Hindlimb muscle (tissue), 1 donor: ENCODE measurements at regions not wholly inside any gene's neighbourhood (a gene's known extent, or its start where the extent isn't known, plus 50 kb on each side); places are given as distances from the start of the nearest gene placed in this dataset.
A peak's percentile ranks its signal among the peaks of the same experiment; 100 is the strongest.

Experiments
- DNase-seq: peaks from one replicate; pipeline ENCODE4 v3.0.0-alpha.2; 2013

DNA sequence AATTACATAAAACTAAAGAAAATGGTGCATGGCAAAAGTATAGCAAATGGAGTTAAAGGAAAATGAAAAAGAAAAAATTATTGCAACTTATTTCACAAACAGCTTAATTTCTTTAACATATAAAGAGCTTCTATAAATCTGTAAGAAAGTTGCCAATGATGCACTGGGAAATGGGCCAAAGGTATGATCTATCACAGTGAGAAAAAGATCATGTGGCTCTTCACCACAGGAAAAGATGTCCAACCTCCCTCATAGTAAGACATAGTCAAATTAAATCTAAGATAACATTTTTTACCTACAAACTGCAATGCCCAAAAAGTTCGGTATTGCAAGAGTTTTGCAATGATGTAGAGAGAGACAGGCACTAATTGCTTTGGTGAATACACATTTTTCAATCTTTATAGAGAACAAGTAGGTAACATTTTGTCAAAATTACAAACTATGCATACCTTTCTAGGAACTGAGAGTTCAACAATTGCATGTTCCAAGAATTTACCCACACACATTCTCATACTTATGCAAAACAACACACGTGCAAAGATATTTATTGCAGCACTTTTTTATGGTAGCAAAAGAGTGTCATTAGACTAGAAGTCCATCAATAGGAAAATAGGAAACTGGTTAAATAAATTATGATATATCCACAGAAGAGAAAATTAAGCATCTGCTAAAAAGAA, 372.6 kb downstream of the QKI start:
- DNase-seq = no peak

GRCh38 chr6:163782436-163783003, 368.0 kb downstream of the QKI start:
- DNase-seq = no peak

DNA sequence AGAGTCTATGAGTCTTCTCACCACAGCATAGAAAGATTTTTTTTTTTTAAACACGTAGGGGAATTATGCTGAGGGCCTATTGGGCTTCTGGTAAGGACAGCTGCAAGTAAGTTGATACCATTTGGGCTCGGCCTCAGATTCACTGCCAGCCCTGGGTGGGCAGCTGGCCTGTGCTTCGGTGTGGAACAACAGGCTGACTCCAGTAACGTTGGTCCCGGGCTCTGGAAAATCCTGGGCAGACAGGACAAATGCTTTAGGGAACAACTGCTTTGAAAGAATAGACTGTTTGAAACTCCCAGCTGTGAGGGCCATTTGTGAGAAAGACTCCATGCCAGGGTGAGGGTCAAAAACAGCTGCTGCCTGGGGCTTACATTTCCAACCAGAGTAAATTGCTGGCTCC, 366.5 kb downstream of the QKI start:
- peak; percentile 74 for DNase-seq

DNA sequence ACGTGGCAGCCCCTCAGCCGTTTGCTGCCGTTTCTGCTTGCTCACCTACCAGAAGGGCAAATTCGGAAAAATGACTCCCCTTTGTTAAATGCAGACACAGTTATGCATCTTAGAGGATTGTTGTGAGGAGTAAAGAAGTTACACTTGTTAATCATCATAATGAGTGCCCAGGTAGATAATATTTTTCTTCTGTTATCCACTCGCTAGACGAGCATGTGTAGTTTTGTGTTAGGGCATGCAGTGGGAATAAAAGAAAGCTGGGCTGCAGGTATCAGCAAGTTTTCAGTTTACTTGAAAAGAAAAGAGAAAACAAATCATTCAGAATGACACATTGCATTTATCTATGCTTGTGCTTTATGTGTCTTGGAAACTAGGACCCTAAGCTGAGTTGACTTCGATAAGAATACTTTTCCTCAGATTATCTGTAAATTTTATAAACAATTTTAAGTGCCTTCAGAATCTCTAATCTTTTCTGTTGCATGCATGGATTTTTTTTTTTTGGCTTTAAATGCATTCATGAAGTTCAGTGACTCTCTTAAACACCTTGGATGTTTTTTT, 365.3 kb downstream of the QKI start:
- no peak for DNase-seq

DNA sequence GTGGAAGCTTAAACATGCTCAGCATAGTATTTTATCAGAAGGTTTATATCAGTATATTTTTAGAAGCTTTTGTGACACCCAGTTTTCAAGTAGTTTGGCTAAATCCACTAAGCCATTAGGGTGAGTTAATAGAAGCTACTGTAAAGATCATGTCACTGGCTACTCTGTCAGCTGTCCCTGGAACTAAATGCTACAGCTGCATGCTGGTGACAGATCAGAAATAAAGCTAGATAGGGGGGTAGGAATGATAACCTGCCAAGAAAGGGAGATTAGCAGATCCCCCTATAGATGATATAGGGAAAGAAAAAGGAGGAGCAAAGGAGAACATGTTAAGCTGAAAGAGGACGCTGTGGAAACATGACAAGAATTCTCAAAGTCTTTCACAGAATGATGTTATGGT, 363.2 kb downstream of the QKI start:
- DNase-seq = no peak

- no peak for DNase-seq
Observed at GRCh38 chr6:163776906-163777686, 362.6 kb downstream of the QKI start.

- DNase-seq = no peak
Observed at GRCh38 chr6:163776196-163776905, 361.8 kb downstream of the QKI start.

- DNase-seq = no peak
Observed at GRCh38 chr6:163775313-163775712, 360.8 kb downstream of the QKI start.

DNA sequence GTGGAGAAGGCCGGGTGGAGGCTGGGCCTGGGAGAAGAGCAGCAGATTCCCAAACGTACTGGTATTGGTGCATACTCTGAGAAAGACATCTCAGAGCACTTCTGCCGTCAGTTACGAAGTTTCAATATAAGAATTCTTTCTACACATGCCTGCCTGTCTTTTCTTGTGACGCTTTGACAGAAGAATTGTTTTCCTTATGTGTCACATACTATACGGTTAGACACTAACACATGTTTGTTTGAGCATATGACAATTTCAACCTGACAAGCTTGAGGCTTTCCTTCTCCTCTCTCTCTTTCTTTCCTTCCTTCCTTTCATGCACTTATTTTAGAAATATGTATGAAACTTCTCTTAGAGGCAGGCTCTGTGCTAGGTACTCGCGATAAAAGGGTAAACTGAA, 360.0 kb downstream of the QKI start:
- DNase-seq = no peak

DNA sequence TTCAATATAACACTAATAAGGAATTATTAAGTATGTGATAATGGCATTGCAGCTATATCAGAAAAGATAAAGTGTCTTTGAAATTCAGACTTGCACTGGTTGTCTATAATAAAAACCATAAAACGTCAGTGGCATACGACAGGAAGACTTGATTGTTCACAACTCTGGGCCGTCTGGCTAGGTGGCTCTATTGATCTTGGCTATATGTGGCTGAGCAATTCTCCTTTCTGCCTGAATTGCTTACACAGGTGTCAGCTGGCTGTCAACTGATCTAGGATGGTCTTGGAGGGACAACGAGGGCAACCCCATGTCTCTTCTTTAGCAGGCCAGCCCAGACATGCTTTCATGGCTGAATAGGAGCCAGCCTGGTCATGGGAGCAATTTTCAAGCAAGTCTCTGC, 359.1 kb downstream of the QKI start:
- DNase-seq = no peak

- no peak for DNase-seq
Observed at GRCh38 chr6:163772701-163773100, 358.2 kb downstream of the QKI start.

DNA sequence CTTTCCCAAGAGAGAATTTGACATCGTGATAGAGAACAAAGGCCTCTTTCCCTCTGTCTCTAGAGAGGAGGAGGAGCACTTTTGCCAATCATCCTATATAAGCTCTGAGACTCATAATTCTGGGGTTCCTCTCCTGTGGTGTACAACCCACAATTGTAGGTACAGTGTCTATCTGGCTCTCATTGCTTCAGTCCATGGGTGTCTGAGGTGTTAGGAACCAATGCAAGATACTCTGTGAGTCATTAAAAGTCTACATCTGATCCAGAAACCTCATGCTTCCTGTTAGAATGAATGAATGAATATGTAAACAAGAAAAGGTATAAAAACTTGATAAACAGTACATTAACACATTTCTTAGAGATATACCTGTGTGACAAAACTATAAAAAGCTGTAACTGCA, 356.7 kb downstream of the QKI start:
- no peak for DNase-seq

- DNase-seq = no peak
Observed at GRCh38 chr6:163768905-163769304, 354.4 kb downstream of the QKI start.

DNA sequence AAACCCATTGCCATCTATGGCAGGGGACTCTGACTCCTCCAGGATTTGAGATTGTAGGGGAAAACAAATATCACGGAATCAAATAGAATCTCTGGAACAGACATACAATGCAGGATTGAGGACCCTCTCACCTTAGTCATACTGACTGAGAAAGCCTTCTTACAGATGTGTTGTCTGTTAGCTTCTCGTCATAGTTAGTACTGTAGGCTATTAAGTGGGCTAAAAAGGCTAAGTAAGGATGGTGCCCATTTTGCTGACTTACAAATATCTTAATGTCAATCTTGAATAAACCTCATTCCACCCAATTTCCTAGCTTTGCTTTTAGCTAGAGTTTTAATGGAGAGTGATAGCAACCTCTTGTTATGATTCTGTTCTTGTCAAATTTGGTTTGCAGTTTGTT, 352.4 kb downstream of the QKI start:
- DNase-seq = no peak

DNA sequence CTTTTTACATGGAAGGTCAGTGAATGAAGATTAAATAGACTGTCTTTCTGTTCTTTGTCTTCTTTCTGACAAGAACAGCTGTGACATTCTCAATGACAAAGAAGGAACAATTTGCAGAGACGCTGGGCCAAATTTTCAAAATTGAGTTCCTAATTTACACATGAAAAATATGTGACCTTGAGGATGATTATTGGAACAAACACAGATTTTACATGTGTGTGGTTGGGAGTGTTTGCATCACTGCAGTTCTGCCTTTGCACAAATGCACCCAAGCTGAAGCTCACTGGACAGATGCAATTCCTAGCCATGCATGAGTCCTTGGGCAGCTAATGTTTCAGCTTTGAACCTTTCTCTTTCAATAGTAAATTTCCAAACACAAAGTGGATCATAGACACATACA, 350.8 kb downstream of the QKI start:
- no peak for DNase-seq

- no peak for DNase-seq
Observed at GRCh38 chr6:163764565-163764964, 350.0 kb downstream of the QKI start.

- DNase-seq = no peak
Observed at GRCh38 chr6:163761481-163761880, 347.0 kb downstream of the QKI start.

DNA sequence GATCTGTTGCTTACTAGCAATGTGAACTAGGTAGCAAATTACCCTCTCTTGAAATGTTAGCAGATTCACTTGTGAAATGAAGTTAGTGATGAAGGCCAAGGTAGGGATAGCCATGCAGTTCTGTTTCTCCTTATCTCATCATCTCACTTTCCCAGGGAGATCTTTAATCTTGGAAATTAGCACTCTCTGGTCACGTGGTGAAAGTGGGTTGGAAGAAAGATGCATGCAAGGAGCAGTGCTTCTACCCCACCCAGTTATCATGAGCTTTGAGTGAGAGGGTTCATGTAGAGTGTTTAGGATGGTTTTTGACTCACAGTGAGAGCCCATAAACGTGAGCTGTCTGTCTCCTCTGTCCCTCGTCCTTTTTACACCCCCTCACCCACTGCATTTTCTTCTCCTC, 346.3 kb downstream of the QKI start:
- DNase-seq = no peak

DNA sequence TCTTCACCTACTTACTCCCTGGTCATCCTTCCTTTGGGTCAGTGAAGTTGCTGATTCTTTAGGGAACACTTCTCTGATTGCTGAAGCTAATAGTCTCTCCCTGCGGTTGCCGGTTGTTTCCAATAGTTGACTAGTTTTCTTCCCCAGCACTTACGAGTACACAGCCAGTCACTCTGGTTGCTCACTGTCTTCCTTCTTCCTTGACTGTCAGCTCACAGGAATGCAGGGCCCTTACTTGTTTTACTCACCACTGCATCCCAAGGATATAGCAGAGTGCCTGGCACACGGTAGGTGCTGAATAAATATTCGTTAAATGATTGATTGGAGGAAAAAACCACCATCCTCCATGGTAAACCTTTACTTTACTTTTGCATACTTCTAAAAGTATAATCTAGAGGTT, 345.0 kb downstream of the QKI start:
- no peak for DNase-seq

GRCh38 chr6:163757520-163757919, 343.0 kb downstream of the QKI start:
- DNase-seq = no peak

DNA sequence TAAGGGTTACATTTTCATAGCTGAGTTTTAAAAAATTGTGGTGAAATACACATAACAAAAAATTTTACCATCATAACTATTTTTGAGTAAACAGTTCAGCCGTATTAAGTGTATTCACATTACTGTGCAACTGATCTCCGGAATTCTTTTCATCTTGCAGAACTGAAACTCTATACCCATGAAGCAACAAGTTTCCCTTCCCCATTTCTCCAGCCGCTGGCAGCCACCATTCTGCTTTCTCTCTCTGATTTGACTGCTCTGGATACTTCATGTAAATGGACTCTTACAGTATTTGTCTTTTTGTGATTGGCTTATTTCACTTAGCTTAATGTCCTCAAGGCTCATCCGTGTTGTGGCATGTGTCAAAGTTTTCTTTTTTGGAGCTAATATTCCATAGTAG, 341.6 kb downstream of the QKI start:
- DNase-seq = no peak

DNA sequence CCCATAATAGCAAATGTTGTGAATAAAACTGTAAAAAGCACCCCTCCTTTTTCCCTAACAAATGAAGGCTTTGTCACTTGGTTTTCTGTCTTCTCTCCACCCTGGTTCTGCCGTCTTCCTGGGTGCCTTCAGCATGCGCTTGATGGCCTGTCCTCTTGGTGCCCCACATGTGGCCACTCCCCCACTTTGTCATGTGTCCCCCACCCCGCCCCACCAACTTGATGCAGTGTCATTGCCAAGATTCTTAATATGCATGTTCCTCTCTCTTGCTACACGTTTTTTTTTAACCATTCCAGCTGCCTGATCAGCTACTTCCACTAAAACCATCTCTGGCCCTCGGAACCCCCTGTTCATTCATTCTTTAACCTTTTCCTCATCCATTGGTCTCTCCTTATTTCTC, 340.3 kb downstream of the QKI start:
- DNase-seq = no peak

- DNase-seq = no peak
Observed at GRCh38 chr6:163753430-163753829, 338.9 kb downstream of the QKI start.
